Upper lobe of left lung (tissue), 4 donors: ENCODE measurements at regions not wholly inside any gene's neighbourhood (a gene's known extent, or its start where the extent isn't known, plus 50 kb on each side); places are given as distances from the start of the nearest gene placed in this dataset.

Experiments used
- EP300 ChIP-seq, 4 donors: sonication (generic); formaldehyde crosslinking; IDR thresholded peaks; one replicate each; pipeline ENCODE4 v1.5.1; 2017; ENCODE audit warnings: antibody characterized with exemption in 4 of 4, control low read depth in 2 of 4
- POLR2A ChIP-seq, 4 donors: fragments of 450-650 bp; IDR thresholded peaks; one replicate each; pipeline ENCODE4 v1.5.1; 2016 to 2017; ENCODE audit warnings: antibody characterized with exemption in 4 of 4, mild to moderate bottlenecking in 2 of 4
- POLR2AphosphoS5 ChIP-seq, 2 donors: sonication (generic); formaldehyde crosslinking; IDR thresholded peaks; one replicate each; pipeline ENCODE4 v1.5.1; 2017; ENCODE audit warnings: antibody characterized with exemption in 2 of 2
- TF ChIP-seq, protein P1 (sequence below), 6 experiments: fragments of 450-650 bp in 4 of 6; fragments of 200-600 bp in 2 of 6; sonication (generic) in 2 of 6; IDR thresholded peaks; one replicate each; pipeline ENCODE4 v1.5.1; 2016 to 2019; ENCODE audit warnings: antibody characterized with exemption in 6 of 6

DNA sequence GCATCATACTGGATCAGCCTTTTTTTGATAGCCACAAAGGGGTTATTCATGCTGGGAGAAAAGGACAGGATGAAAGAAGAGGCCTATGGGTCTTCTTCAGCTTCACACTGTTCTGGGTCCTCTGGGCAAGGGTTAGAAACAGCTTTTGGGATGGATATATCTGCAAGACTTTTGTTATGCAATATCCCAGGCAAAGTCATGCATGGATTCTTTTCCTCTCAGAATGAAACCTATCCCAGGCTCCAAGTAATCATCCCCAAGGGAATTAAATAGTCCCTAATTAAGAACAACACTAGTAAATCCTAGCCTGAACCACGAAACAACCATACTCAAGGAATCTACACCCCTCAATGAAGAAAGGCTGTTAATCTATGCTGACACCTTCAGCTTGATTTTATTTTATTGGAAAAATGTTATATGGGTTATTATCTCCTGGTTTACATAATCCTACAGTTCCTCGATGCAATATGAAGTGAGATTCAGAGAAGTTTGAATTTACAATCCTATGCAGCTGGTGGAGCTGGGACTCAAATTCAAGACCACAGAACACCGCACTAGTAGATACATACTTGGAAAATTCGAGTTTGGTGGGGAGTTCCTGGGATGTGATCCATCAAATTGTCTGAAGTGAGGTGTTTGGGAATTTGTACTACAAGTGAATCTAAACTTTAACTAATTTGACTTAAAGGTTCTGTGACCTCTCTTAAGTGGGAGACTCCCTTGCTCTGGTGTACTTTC, 338.6 kb downstream of the TBX15 start:
- TF ChIP-seq, protein P1, sequence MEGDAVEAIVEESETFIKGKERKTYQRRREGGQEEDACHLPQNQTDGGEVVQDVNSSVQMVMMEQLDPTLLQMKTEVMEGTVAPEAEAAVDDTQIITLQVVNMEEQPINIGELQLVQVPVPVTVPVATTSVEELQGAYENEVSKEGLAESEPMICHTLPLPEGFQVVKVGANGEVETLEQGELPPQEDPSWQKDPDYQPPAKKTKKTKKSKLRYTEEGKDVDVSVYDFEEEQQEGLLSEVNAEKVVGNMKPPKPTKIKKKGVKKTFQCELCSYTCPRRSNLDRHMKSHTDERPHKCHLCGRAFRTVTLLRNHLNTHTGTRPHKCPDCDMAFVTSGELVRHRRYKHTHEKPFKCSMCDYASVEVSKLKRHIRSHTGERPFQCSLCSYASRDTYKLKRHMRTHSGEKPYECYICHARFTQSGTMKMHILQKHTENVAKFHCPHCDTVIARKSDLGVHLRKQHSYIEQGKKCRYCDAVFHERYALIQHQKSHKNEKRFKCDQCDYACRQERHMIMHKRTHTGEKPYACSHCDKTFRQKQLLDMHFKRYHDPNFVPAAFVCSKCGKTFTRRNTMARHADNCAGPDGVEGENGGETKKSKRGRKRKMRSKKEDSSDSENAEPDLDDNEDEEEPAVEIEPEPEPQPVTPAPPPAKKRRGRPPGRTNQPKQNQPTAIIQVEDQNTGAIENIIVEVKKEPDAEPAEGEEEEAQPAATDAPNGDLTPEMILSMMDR (IDR thresholded peaks at IDR 0.05): no peak
- TF ChIP-seq POLR2A (IDR thresholded peaks at IDR 0.05) (no peak), POLR2AphosphoS5 (IDR thresholded peaks at IDR 0.05) (no peak), EP300 (IDR thresholded peaks at IDR 0.05) (no peak)
